ENCODE measurements at regions not wholly inside any gene's neighbourhood (a gene's known extent, or its start where the extent isn't known, plus 50 kb on each side); places are given as distances from the start of the nearest gene placed in this dataset.

GRCh38 chr1:94641990-94642389 lies 100.4 kb upstream of the F3 start:
- Histone ChIP-seq H3K4me1 (ENCODE audit: control insufficient read depth, insufficient read depth, low read length) (no peaks in the 10 kb centered on the region), H3K9me3 (ENCODE audit: control insufficient read depth, insufficient read depth, low read depth, low read length) (no peaks in the 10 kb centered on the region), H3K4me3 (ENCODE audit: low read depth, low read length) (no peak overlapping the region), H3K27ac (ENCODE audit: extremely low read depth, low read depth, low read length) (no peak overlapping the region), H3K36me3 (ENCODE audit: control insufficient read depth in 2 of 2, insufficient read depth in 1 of 2, low read length in 2 of 2) (no peaks in the 10 kb centered on the region)
- ChIA-PET POLR2A (no interaction called here), CTCF (no interaction called here)
- TF ChIP-seq ZEB2 (tag by site-specific recombination; IDR thresholded peaks at IDR 0.05) (no peak), GLIS2 (tag by site-specific recombination; IDR thresholded peaks at IDR 0.05) (no peak), ZNF157 (tag by site-specific recombination; IDR thresholded peaks at IDR 0.05) (no peak), KLF16 (tag by site-specific recombination; IDR thresholded peaks at IDR 0.05) (no peak), ZNF10 (tag by site-specific recombination; IDR thresholded peaks at IDR 0.05) (no peak), WT1 (tag by site-specific recombination; IDR thresholded peaks at IDR 0.05) (no peak), ZNF544 (tag by site-specific recombination; IDR thresholded peaks at IDR 0.05) (no peak), ZNF76 (tag by site-specific recombination; IDR thresholded peaks at IDR 0.05; ENCODE audit: borderline replicate concordance, low read depth) (no peak), ZNF433 (tag by site-specific recombination; IDR thresholded peaks at IDR 0.05; ENCODE audit: low read depth) (no peak), ZNF585B (tag by site-specific recombination; IDR thresholded peaks at IDR 0.05) (no peak), ZFP37 (tag by site-specific recombination; IDR thresholded peaks at IDR 0.05) (no peak)

- Histone ChIP-seq H3K36me3 (ENCODE audit: control insufficient read depth in 2 of 2, insufficient read depth in 1 of 2, low read length in 2 of 2) (no peaks in the 10 kb centered on the region), H3K4me1 (ENCODE audit: control insufficient read depth, insufficient read depth, low read length) (no peaks in the 10 kb centered on the region), H3K4me3 (ENCODE audit: low read depth, low read length) (no peak overlapping the region), H3K27ac (ENCODE audit: extremely low read depth, low read depth, low read length) (no peak overlapping the region), H3K9me3 (ENCODE audit: control insufficient read depth, insufficient read depth, low read depth, low read length) (no peaks in the 10 kb centered on the region)
- no peak for TF ChIP-seq ZNF335 (tag by site-specific recombination; conservative IDR thresholded peaks at IDR 0.05)
- no peak for TF ChIP-seq ZBTB21 (tag by site-specific recombination; IDR thresholded peaks at IDR 0.05)
- no peak for TF ChIP-seq GLI2 (tag by site-specific recombination; IDR thresholded peaks at IDR 0.05; ENCODE audit: borderline replicate concordance, low read depth)
- TF ChIP-seq BCL11A (tag by site-specific recombination; IDR thresholded peaks at IDR 0.05; ENCODE audit: low read depth) = no peak
- TF ChIP-seq, protein P1, sequence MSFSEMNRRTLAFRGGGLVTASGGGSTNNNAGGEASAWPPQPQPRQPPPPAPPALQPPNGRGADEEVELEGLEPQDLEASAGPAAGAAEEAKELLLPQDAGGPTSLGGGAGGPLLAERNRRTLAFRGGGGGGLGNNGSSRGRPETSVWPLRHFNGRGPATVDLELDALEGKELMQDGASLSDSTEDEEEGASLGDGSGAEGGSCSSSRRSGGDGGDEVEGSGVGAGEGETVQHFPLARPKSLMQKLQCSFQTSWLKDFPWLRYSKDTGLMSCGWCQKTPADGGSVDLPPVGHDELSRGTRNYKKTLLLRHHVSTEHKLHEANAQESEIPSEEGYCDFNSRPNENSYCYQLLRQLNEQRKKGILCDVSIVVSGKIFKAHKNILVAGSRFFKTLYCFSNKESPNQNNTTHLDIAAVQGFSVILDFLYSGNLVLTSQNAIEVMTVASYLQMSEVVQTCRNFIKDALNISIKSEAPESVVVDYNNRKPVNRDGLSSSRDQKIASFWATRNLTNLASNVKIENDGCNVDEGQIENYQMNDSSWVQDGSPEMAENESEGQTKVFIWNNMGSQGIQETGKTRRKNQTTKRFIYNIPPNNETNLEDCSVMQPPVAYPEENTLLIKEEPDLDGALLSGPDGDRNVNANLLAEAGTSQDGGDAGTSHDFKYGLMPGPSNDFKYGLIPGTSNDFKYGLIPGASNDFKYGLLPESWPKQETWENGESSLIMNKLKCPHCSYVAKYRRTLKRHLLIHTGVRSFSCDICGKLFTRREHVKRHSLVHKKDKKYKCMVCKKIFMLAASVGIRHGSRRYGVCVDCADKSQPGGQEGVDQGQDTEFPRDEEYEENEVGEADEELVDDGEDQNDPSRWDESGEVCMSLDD (tag by site-specific recombination; IDR thresholded peaks at IDR 0.05) = no peak
- TF ChIP-seq ZBTB26 (tag by site-specific recombination; optimal IDR thresholded peaks at IDR 0.05) = no peak
- TF ChIP-seq ZNF239 (tag by site-specific recombination; IDR thresholded peaks at IDR 0.05) = no peak
- no peak for TF ChIP-seq ZNF544 (tag by site-specific recombination; IDR thresholded peaks at IDR 0.05)
- ChIA-PET POLR2A (no interaction called here), CTCF (no interaction called here)
These were observed 98.6 kb upstream of the F3 start for GRCh38 chr1:94640125-94640524.

GRCh38 chr1:94637121-94637520 lies 95.6 kb upstream of the F3 start:
- Histone ChIP-seq H3K4me3 (ENCODE audit: low read depth, low read length) (no peak overlapping the region), H3K4me1 (ENCODE audit: control insufficient read depth, insufficient read depth, low read length) (no peaks in the 10 kb centered on the region), H3K36me3 (ENCODE audit: control insufficient read depth in 2 of 2, insufficient read depth in 1 of 2, low read length in 2 of 2) (no peaks in the 10 kb centered on the region), H3K27ac (ENCODE audit: extremely low read depth, low read depth, low read length) (no peak overlapping the region), H3K9me3 (ENCODE audit: control insufficient read depth, insufficient read depth, low read depth, low read length) (no peaks in the 10 kb centered on the region)
- TF ChIP-seq ZNF677 (tag by site-specific recombination; IDR thresholded peaks at IDR 0.05) = no peak
- no peak for TF ChIP-seq ZNF350 (tag by site-specific recombination; IDR thresholded peaks at IDR 0.05)
- no peak for TF ChIP-seq ZSCAN23 (tag by site-specific recombination; IDR thresholded peaks at IDR 0.05)
- no peak for TF ChIP-seq ZNF658 (tag by site-specific recombination; IDR thresholded peaks at IDR 0.05)
- no peak for TF ChIP-seq ZNF830 (tag by site-specific recombination; IDR thresholded peaks at IDR 0.05; ENCODE audit: low read depth)
- POLR2A ChIA-PET = interaction anchor here (1.0 kb wide), 1 partner anchor 480 kb away, joined by 3 read pairs; the partner anchor contains the start of gene TLCD4
- CTCF ChIA-PET = no interaction called here
